BLaER1 (cell line): ENCODE measurements at regions not wholly inside any gene's neighbourhood (a gene's known extent, or its start where the extent isn't known, plus 50 kb on each side); places are given as distances from the start of the nearest gene placed in this dataset.

ENCODE experiments used
- H3K27ac ChIP-seq: shearing (Covaris generic); formaldehyde crosslinking; 2 replicates; pipeline ENCODE4 v1.8.1; 2022
- H3K27me3 ChIP-seq: shearing (Covaris generic); formaldehyde crosslinking; 2 replicates; pipeline ENCODE4 v1.8.1; 2022
- H3K36me3 ChIP-seq: shearing (Covaris generic); formaldehyde crosslinking; 2 replicates; pipeline ENCODE4 v1.8.1; 2022
- H3K4me1 ChIP-seq: shearing (Covaris generic); formaldehyde crosslinking; 2 replicates; pipeline ENCODE4 v1.8.1; 2022
- H3K4me2 ChIP-seq: shearing (Covaris generic); formaldehyde crosslinking; 2 replicates; pipeline ENCODE4 v1.8.1; 2022
- H3K4me3 ChIP-seq: shearing (Covaris generic); formaldehyde crosslinking; 2 replicates; pipeline ENCODE4 v1.8.1; 2022
- H3K9ac ChIP-seq: shearing (Covaris generic); formaldehyde crosslinking; 2 replicates; pipeline ENCODE4 v1.8.1; 2022
- H3K9me3 ChIP-seq: shearing (Covaris generic); formaldehyde crosslinking; 2 replicates; pipeline ENCODE4 v1.8.1; 2022
- H4K20me1 ChIP-seq: shearing (Covaris generic); formaldehyde crosslinking; 2 replicates; pipeline ENCODE4 v1.8.1; 2022
- Cebpa-rat ChIP-seq: shearing (Covaris generic); IDR thresholded peaks from 2 replicates; pipeline ENCODE4 v1.8.1; 2022

DNA sequence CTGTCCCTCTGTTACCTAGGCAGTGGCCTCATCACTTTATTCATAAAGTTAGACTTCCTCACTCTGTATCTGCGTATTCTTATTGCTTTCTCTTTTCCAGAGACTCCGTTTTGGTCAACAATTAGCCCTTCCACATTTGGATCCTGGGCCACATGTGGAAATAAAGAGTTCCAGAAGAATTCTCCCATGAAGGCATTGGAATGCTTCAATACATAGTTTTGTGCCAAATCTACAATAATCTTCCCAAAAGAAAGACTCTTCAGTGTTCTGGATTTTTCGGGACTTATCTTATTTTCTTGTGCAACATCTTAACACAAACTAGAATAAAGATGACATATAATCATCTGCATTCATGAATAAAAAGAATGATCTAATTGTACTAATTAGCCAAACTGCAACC is 187.7 kb upstream of the BMP2 start:
- H3K4me2 ChIP-seq = no peak overlapping the region
- peaks cover 13% of the 10 kb centered on the region for H3K4me1 ChIP-seq
- no peaks in the 10 kb centered on the region for H3K36me3 ChIP-seq
- no peak overlapping the region for H3K27ac ChIP-seq
- no peaks in the 10 kb centered on the region for H3K27me3 ChIP-seq
- no peaks in the 10 kb centered on the region for H4K20me1 ChIP-seq
- no peak overlapping the region for H3K4me3 ChIP-seq
- no peak overlapping the region for H3K9ac ChIP-seq
- peaks cover 7% of the 10 kb centered on the region for H3K9me3 ChIP-seq
- no peak for TF ChIP-seq Cebpa-rat

DNA sequence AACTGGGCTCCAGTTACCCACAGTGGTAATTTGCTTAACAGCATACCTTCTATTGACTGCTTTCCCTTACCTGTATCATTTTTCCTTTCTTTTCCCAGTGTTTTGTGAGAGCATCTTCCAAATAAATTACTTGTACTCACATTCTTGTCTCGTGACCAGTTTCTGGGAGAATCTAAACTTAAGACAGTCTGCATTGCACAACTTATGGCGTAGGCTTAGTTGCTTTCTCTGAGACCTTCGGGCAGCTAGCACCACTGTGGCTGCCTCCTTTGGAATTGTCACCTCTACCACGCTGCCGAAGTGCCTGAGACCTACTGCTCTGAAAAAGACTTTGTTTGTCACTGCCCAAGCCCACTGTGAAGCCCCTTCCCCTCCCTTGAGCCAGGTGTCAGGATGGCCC is 188.1 kb upstream of the BMP2 start:
- Histone ChIP-seq H3K4me1 (peaks cover 13% of the 10 kb centered on the region), H3K4me2 (no peak overlapping the region), H3K9me3 (peaks cover 7% of the 10 kb centered on the region), H3K9ac (no peak overlapping the region), H3K4me3 (no peak overlapping the region), H3K27ac (no peak overlapping the region), H3K27me3 (no peaks in the 10 kb centered on the region), H3K36me3 (no peaks in the 10 kb centered on the region), H4K20me1 (no peaks in the 10 kb centered on the region)
- TF ChIP-seq Cebpa-rat = no peak

DNA sequence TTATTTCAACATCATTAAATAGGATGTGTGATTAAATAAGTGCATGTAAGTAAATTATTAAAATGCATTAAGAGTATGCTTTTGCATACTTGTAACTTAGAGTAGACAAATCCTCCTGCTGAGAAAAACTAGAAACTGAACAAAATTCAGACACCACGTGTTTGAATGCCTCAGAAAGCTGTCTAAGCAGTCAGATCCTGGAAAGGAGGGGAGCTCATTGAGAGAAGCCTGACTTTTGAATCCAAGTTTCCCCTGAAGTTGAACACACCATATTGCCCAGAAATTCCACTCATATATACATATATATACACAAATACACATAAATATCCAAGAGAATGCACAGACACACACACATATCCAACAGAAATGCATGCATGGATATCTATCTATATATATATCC is 190.0 kb upstream of the BMP2 start:
- Histone ChIP-seq H3K9ac (no peak overlapping the region), H4K20me1 (no peaks in the 10 kb centered on the region), H3K27ac (no peak overlapping the region), H3K4me3 (no peak overlapping the region), H3K4me2 (no peak overlapping the region), H3K4me1 (no peaks in the 10 kb centered on the region), H3K9me3 (peaks cover 7% of the 10 kb centered on the region), H3K36me3 (no peaks in the 10 kb centered on the region), H3K27me3 (no peaks in the 10 kb centered on the region)
- no peak for TF ChIP-seq Cebpa-rat

DNA sequence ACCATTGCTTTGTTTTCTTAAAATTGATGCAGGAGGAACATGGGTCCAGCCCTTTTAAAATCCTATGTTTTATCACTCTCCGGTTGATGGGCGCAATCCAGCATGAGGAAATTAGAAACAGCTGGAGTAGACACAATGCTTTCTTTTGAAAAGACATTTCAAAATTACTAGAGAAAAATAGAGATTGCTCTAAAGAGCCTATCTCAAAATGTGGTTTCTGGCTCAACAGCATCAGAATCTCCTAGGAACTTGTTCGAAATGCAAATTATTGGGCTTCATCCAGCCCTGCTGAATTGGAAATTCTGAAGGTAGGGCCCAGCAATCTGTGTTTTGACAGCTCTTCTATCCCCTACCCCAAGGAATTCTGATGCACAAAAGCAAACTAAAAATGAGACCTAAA is 190.8 kb upstream of the BMP2 start:
- no peaks in the 10 kb centered on the region for H3K4me1 ChIP-seq
- TF ChIP-seq Cebpa-rat = no peak
- H3K27me3 ChIP-seq = no peaks in the 10 kb centered on the region

DNA sequence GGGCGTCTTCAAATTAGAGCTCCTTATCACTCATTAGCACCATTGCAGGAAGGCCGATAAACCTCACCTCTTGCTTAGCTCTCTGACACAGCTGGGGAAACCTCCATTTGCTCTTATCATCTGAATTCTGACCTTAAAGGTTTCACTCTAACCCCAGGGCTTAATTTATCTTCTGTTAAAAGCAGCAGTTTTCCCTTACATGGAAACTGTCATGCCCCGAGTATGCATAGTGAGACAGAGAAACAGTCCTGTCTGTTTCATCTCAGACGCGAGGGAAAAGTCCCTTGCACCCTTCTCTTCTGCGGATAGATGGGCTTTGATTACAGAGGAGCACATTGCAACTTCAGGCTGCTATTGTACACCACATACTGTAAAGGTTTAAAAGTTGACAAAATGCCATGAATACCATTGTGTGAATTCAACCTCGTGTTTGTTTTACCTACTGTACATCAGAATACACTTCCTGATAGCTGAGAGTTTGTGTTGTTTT is 191.5 kb upstream of the BMP2 start:
- no peak overlapping the region for H3K4me3 ChIP-seq
- no peaks in the 10 kb centered on the region for H3K27me3 ChIP-seq
- no peaks in the 10 kb centered on the region for H3K36me3 ChIP-seq
- H3K4me1 ChIP-seq = no peaks in the 10 kb centered on the region
- no peak overlapping the region for H3K4me2 ChIP-seq
- no peaks in the 10 kb centered on the region for H4K20me1 ChIP-seq
- no peak for TF ChIP-seq Cebpa-rat
- peaks cover 7% of the 10 kb centered on the region for H3K9me3 ChIP-seq
- no peak overlapping the region for H3K27ac ChIP-seq
- no peak overlapping the region for H3K9ac ChIP-seq

More for the DNA sequence above, 190.8 kb upstream of the BMP2 start:
- H3K4me3 ChIP-seq = no peak overlapping the region
- no peak overlapping the region for H3K4me2 ChIP-seq
- H3K36me3 ChIP-seq = no peaks in the 10 kb centered on the region
- H3K27ac ChIP-seq = no peak overlapping the region
- H4K20me1 ChIP-seq = no peaks in the 10 kb centered on the region
- H3K9ac ChIP-seq = no peak overlapping the region
- H3K9me3 ChIP-seq = peaks cover 7% of the 10 kb centered on the region

DNA sequence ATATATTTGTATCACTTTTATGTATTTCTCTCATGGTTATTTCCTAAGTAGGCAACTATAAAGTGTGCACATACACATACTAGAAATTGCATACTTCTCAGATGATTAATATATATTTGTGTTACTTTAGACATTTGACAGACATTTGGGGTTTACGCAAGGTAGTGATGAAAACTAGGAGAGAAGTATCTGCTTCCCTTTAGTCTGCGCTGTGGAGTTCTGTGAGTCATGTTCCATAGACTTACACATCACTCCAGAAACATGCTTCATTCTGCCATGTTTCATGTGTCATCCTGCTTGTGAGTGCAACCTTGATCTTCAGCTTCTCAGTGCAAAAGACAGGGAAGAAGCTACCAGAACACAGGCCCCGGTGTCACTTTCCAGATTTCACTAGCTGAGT is 200.7 kb upstream of the BMP2 start:
- H3K9me3 ChIP-seq = no peaks in the 10 kb centered on the region
- H3K4me3 ChIP-seq = no peak overlapping the region
- TF ChIP-seq Cebpa-rat = no peak
- no peaks in the 10 kb centered on the region for H4K20me1 ChIP-seq
- no peaks in the 10 kb centered on the region; the same call in 1 of the 2 replicates for H3K27me3 ChIP-seq
- H3K4me1 ChIP-seq = no peaks in the 10 kb centered on the region
- no peak overlapping the region for H3K9ac ChIP-seq
- no peaks in the 10 kb centered on the region for H3K36me3 ChIP-seq
- H3K4me2 ChIP-seq = no peak overlapping the region
- no peak overlapping the region for H3K27ac ChIP-seq

DNA sequence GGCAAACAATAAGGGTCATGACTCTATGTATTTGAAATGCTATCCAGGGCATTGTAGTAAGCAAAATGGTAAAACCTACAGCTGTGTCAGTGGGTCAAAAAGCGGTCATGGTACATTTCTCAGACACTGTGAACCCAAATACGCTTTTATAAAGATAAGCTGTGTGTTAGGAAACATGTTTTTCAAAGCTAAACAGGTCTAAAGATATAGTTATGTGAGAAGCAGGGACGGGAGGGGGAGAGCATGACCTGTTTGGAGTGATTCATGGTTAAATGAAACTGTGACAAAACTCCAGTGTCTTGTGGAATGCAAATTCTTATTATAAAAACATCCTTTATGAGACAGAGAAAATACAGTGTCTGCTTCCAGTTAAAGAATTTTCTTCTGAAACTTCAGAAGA is 205.4 kb upstream of the BMP2 start:
- H3K4me3 ChIP-seq = no peak overlapping the region
- TF ChIP-seq Cebpa-rat = no peak
- H3K27me3 ChIP-seq = no peaks in the 10 kb centered on the region; the same call in 1 of the 2 replicates
- H3K4me1 ChIP-seq = no peaks in the 10 kb centered on the region
- no peaks in the 10 kb centered on the region for H4K20me1 ChIP-seq
- no peak overlapping the region for H3K4me2 ChIP-seq
- no peaks in the 10 kb centered on the region for H3K36me3 ChIP-seq
- no peak overlapping the region for H3K27ac ChIP-seq
- H3K9me3 ChIP-seq = no peaks in the 10 kb centered on the region
- H3K9ac ChIP-seq = no peak overlapping the region

DNA sequence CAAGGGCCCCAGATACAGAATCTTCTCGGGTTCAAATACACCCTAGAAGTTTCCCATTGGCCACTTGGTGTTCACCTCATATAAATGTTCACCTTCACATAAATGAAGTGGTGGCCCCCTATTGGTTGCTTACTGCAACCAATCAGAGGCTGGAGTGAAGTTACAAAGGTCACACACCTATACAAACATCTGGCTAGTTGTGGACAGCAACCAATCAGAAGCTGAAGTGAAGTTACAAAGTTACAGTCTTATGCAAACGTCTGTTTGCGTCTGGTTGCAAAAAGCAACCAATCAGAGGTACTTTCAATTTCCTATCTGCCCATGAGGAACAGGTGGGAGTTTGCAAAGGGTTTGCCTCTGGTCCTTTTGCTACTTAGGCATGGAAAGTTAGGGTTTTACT is 206.5 kb upstream of the BMP2 start:
- Histone ChIP-seq H3K36me3 (no peaks in the 10 kb centered on the region), H3K4me2 (no peak overlapping the region), H3K4me3 (no peak overlapping the region), H3K9me3 (no peaks in the 10 kb centered on the region), H3K9ac (no peak overlapping the region), H4K20me1 (no peaks in the 10 kb centered on the region), H3K4me1 (no peaks in the 10 kb centered on the region), H3K27ac (no peak overlapping the region), H3K27me3 (no peaks in the 10 kb centered on the region; the same call in 1 of the 2 replicates)
- TF ChIP-seq Cebpa-rat = no peak

DNA sequence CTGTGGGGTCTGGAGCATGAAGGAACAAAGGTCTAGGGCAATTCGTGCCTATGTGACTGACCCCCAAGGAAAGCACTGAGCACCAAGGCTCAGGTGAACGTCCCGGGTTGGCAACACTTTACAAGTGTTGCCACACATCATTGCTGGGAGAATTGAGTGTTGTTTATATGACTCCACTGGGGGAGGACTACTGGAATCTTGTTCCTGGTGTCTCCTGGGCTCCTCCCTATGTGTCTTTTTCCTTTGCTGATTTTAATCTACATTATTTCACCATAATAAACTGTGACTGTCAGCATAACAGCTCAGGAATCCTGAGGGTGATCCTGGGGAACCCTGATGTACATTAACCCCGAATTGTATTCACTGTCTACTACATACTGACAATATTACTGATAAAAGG is 207.7 kb upstream of the BMP2 start:
- no peaks in the 10 kb centered on the region for H3K4me1 ChIP-seq
- no peak overlapping the region for H3K4me3 ChIP-seq
- no peaks in the 10 kb centered on the region for H3K9me3 ChIP-seq
- H3K4me2 ChIP-seq = no peak overlapping the region
- no peaks in the 10 kb centered on the region for H4K20me1 ChIP-seq
- no peak for TF ChIP-seq Cebpa-rat
- H3K27me3 ChIP-seq = no peaks in the 10 kb centered on the region; the same call in 1 of the 2 replicates
- no peak overlapping the region for H3K9ac ChIP-seq
- no peaks in the 10 kb centered on the region for H3K36me3 ChIP-seq
- H3K27ac ChIP-seq = no peak overlapping the region

DNA sequence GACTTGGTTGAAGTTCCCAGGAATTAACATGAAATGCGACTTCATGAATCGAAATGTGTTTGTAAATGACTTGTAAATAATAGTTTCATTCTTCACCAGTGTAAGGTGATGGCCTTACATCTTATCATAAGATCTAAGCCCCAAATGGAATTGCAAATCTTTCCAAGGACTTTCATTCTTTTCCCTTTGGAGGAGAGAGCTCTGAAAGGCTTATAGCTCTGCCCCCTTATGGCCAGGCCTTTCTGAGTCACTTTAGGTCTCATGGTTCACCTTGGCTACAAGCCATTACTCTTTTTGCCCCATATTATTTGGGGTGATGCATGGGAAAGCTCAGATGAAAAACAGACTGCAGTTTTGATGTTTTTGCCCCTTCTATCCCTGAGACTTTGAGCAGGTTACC is 209.1 kb upstream of the BMP2 start:
- Histone ChIP-seq H3K4me2 (no peak overlapping the region), H3K4me1 (no peaks in the 10 kb centered on the region), H3K36me3 (no peaks in the 10 kb centered on the region), H4K20me1 (no peaks in the 10 kb centered on the region), H3K9me3 (no peaks in the 10 kb centered on the region), H3K27ac (no peak overlapping the region), H3K9ac (no peak overlapping the region), H3K27me3 (no peaks in the 10 kb centered on the region), H3K4me3 (no peak overlapping the region)
- TF ChIP-seq Cebpa-rat = no peak
